Endometrium (tissue), 2 donors: ENCODE measurements at regions not wholly inside any gene's neighbourhood (a gene's known extent, or its start where the extent isn't known, plus 50 kb on each side); places are given as distances from the start of the nearest gene placed in this dataset.
"Not testable (repeated sequence)": the region's sequence is repeated elsewhere in the genome, so short reads cannot be mapped to it uniquely, and the experiment has no call there.

Experiments used
- FAIRE-seq: peaks from 2 replicates; lab custom pipeline; 2012; peaks lifted over from hg19 to GRCh38; lab: Jason Lieb, UNC
- donor health status: control.
- donor health status: control.

DNA sequence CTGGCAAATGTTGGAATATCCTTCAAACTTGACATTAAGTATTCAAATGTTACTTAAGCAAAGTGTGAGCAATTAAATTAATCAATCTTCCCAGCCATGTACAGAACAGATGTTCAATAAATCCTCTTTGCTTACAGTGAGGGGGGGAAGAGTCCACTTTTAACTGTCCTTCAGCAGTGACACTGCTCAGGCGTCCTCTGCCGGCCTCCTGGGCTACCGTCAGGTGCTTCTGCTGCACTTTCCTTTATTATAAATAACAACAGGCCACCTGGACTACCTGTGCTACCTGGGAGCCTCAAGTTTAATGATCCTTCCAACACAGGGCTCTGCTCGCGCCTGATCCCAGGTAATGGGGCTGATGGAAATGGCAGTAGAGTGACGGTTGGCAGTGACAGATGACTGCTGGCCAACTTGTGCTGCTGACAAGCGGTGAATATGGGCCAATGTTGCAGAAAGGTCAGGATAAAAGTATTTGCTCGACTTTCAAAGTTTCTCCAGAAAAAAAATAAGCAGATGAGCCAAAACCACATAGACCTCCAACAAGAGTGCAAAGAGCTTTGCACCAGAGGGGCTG, 460.0 kb upstream of the ZNF507 start:
- FAIRE-seq = no peak

DNA sequence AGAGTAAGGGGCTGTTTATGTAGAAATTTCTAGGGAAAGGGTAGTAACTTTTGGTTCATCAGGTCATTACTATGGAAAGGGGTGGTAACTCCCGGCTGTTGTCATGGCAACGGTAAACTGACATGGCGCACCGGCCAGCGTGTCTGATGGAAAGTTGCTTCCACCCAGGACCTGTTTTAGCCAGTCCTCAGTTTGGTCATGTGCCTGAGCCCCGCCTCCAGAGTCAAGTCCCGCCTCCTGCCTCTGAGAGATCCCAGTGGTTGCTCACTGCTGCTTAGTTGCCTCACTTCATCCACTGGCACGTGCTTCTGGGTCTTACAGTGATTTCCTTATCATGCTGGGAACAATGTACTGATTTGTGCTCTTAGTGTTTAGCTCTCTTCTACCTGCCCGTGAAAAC, 455.2 kb upstream of the ZNF507 start:
- no peak for FAIRE-seq

DNA sequence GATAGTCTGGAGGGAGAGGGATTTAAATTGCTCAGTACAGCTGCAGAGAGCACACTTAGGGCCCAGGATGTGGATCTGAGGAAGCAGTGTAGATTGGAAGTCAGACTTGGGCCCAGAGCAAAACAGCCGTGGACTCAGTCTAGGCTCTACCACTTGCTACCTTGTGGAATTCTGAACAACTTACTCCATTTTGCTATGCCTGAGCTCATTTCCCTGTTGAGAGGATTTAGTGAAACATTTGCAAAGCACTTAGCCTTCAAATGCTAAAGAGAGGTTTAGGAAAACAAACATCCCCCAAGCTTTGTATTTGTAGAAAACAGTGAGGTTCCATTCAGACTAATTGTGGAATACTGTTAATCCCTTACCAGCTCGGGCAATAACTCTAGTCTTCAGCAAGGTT, 453.4 kb upstream of the ZNF507 start:
- no peak for FAIRE-seq

DNA sequence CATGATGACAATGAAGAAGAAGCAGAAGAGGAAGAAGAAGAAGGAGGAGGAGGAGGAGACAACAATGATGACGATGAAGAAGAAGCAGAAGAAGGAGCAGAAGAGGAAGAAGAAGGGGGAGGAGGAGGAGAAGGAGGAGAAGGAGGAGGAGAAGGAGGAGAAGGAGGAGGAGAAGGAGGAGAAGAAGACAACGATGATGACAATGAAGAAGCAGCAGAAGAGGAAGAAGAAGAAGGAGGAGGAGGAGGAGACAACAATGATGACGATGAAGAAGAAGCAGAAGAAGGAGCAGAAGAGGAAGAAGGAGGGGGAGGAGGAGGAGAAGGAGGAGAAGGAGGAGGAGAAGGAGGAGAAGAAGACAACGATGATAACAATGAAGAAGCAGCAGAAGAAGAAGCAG, 451.9 kb upstream of the ZNF507 start:
- FAIRE-seq = not testable (repeated sequence)

DNA sequence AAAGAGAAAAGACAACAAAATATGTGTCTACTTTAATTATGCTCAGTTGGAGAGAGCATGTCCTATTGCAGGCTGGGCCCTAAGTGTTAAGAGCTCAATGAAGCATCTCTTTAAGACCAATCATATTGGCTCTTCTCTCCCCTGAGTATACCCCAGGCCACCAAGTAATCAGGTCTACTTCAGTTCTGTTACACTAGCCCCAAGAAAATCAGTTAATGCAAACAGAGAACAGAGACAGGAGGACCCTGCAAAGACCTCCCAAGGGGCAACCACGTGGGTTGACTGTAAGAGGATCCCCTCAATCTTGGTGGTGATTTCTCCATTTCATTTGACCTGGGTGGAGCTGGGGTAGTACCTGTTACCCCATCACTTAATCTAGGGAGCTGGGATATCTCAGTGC, 451.0 kb upstream of the ZNF507 start:
- no peak for FAIRE-seq

DNA sequence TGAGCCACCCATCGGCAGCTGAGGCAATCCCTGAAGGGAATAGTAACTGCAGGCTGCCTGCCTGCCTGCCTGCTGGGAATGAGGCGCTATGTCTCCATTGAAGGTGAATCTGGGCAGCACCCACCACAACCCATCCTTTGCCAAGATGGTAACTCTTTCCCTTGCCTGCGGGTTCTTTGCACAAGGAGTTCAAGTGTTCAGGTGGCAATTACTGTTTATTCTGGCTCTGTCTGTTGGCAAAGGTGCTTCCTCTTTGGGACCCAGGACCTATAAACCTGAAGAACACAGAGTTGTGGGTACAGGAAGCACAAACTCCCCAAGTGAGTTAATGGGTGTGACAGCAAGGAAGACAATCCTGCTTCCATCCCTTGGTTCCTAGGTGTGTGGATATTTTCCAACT, 448.1 kb upstream of the ZNF507 start:
- FAIRE-seq = no peak

DNA sequence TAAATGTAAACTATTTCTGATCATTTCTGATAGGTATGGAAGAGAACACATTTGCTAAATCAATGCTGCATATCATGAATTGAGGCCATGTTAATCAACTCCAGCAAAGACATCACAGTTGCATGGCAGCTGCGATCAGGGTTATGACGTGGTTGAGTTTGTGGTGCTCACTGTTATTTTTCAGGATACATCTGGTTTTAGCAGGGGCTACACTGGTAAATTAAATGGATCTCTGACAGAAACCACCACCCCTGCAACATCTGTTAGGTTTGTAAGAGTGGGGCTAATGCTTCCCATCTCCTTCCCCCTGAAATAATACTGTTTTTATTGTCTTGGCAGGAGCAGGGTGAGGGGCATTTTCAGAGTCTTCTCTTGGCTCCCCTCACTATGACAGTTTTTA, 444.4 kb upstream of the ZNF507 start:
- FAIRE-seq = no peak

DNA sequence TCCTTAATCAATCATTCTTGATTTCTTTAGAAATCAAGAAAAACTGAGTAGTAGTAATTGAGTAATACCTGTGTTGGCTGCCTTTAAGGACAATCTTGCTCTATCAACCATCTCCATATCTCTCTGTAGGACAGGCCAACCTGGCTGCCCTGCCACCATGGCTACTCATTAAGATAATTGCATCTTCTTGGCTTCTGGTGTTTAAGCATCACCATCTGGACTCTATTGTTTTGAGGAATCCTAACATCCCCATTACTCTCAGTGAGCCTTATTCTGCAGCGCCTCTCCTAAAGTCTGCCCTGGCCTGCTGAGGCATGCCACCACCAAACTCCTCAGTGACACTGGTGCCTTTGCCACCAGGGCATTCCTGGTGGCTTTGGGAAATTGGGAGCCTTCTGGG, 442.6 kb upstream of the ZNF507 start:
- FAIRE-seq = no peak

DNA sequence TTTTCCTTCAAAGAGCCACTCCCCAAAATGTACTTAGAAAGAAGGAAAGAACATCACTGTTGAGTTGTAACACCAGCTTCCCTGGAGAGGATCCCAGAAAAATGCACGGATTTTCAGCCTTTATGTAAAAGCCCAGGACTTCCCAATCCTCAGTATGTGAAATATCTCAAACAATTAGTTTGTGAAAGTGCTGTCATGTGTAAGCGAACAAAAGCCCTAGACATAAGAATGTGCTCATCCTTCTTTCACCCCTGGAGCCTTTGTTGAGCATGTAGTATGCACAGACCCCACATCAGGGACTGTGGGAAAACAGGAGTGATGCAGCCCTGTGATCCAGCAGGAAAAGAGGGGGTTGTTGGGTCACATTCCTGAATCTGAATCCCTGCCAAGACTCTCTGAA, 441.4 kb upstream of the ZNF507 start:
- FAIRE-seq = no peak

DNA sequence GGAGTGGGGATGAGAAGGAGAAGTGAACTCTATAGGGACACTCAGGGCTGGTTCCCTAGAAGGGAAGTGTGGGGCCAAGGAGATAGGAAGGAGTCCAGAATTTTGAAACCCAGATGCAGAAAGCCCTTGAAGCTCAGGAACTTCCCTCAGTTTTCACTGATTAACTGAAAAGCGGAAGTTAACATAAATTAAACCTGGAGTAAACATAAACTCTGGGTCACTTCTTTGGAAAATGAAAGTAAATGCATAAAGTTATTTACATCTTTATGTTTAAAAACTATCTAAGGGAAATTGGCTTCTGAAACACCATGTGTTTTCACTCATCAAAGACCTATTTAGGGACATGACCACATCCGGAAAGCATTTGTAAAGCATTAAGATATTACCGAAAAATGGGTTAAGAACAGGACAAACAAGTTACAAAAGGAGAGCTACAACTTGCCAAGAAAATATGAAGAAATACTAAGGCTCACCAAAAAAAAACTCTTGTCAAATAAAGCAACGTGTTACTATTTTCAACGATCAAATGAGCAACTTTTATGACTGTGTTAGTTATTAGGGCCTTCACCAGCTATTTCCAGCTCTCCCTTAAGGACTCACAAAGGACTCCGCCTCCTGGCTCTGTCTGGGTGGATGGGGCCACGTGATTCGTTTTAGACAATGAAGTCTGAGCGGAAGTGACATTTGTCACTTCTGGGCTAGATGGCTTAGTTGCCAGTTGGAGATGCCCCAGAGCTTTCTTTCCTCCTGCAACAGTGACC, 439.1 kb upstream of the ZNF507 start:
- peak; percentile 90 for FAIRE-seq

DNA sequence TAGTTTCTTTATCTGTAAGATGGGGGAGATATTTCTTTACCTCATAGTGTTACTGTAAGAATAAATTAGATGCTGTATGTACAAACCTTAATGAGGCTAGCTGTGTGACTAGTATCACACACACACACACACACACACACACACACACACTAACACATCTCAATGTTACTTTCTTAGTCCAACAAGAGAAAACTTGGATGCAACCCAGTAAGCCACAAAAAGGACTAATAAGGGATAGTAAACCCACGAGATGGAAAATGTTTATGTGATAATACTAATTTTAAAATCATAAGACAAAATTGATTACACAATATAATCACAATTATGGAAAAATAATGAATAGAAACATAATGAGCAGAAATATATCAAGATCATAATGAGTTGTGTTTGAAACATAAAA, 437.7 kb upstream of the ZNF507 start:
- FAIRE-seq = peak; percentile 21

DNA sequence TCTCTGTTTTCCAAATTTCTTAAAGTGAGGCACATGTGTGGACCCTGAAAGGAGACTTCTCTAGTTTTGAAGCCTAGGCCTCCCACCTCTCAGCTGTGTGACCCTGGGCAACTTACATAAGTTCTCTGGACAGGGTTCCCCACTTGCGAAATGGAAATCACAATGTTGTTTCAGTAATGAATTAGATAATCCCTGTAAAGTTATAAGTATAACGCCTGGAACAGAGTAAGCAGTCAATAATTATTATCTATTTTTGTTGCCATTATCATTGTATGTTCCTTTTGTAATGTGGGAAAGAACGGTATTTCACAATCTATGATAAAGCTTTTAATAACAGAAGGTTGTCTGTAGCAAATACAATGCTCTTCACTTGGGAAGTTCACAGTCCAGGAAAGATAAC, 437.3 kb upstream of the ZNF507 start:
- no peak for FAIRE-seq

DNA sequence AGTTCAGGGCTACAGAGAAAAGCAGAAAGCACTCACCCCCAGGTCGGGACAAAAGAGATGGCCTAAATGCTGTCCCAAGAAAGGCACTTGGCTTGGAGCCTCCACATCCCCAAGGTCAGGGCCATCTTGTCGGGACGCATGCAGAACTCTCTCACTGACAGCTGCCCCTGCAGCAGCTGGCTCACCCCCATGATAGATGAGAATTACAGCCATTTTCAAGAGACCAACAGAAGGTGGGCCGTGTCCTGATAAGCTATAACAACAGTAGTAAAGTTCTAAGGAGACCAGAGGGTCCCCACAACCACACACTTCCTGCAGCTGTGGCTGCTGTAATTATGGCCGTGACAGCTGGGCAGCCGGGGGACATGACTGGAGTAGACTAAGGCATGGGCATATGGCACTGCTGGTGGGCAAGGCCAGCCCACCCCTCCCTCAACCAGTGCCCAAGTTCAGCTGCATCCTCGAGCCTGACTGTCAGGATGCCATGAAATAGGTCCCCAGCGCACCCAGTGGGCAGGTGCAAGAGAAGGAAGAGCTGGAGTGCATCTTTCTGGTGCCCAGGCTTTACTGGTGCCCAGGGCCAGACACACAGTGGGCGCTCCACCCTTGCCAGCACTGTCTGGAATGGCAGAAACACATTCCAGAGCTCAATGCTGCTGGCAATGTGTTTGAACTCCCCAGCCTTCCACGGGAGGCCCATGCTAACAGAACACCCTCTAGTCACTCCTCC, 436.7 kb upstream of the ZNF507 start:
- no peak for FAIRE-seq

DNA sequence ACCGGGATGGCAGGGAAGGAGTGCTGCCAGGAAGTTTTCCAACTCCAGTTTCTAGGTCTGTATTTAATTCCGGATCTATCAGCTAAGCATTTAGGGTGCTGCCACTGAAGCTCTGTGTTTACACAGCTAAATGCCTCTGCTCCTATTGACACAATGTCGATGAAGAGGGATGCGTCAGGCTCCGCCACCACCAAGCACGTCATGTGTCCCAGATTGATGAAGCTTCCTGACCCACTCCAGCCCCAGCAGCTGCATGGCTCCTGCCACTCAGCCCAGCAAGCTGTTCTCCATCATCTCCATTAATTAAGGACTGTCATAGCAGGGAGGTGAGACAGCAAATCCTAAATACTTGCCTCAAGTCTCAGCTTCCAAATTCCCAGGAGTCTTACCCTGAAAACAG, 435.2 kb upstream of the ZNF507 start:
- FAIRE-seq = no peak

DNA sequence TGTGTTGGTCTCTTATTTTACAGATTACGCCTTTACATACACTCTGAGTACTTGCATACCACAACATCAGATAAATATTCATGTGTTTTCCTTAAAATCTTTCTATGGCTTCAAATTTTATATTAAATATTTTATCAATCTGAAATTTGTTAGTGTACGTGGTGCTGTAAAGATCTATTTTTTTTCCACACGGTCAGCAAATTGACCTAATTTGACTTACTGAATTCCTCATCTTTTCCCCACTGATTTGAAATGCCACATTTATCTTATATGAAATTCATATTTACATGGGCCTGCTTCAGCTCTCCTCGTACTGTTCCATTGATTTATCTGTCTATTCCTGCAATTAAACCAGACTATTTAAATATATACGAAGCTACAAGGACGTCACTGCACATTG, 433.8 kb upstream of the ZNF507 start:
- FAIRE-seq = no peak

DNA sequence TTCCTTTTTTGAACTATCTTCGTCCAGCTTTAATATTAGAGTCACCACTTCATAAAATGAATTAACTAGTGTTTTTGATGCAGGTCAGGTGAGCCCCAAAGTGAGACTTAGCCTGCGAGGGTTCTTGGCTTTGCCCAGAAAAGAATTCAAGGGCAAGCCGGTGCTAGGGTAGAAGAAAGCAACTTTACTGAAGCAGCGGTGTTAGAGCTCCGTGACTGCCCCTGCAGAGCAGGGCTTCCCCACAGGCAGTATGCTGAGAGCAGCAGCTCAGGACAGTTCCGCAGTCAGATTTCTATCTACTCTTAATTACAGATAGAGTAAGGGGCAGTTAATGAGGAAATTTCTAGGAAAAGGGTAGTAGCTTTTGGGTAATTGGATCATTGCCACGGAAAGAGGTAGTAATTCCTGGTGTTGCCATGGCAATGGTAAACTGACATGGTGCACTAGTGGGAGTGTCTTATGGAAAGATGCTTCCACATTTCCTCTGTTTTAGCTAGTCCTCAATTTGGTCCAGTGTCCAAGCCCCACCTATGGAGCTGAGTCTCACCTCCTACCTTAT, 432.2 kb upstream of the ZNF507 start:
- FAIRE-seq = no peak

DNA sequence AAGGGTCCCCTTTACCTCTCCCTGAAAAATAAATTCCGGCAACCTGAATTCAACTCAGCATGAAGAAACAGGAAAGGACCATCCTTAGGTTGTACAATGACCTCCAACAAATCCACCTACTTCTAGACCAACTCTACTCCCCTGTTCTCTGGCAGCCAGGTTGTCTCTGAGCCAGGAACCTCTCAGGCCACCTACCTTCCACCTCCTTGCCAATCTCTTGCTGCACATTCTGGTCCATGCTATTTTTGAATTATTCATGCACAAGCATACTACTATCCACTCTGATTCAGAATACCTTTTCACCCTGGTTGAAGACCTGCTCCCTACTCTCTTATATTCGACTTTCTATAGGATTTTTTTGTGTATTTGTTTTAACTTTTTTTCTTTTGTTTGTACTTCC, 415.0 kb upstream of the ZNF507 start:
- no peak for FAIRE-seq

DNA sequence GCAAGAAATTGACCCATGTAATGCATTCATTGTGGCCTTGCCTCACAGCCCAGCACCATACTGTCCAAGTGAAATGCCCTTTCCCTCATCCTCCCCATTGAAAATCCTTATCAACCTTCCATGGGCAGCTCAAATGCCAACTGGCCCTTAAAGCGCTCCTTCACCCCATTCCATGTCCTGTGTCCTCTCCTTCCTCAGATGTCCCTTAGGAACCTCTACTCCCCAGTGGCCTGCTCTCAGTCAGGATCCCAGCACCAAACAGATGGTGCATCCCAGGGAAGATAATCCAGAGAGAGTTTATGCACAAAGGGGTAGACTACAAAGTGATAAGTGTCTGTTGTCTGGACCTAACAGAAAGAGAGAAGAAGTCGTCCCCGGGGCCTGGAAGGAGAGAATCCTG, 407.4 kb upstream of the ZNF507 start:
- no peak for FAIRE-seq

DNA sequence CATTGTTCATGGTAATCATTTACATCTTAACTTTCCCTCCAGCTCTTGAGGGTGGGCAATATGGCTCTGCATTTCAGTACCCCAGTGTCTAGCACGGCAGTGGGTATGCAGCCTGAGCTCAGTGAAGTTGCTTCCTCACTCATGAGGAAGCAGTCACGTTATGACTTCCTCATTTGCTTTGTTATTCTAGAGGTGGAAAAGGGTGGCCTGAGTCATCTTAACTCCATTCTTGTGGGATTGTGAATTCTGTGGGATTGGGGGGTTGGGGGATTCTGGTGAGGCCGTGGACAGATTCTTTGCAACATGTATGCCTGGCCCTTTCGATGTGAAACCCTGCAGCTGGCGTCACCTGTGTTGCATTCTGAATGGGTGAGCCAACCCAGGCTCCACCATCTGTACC, 406.7 kb upstream of the ZNF507 start:
- FAIRE-seq = no peak

DNA sequence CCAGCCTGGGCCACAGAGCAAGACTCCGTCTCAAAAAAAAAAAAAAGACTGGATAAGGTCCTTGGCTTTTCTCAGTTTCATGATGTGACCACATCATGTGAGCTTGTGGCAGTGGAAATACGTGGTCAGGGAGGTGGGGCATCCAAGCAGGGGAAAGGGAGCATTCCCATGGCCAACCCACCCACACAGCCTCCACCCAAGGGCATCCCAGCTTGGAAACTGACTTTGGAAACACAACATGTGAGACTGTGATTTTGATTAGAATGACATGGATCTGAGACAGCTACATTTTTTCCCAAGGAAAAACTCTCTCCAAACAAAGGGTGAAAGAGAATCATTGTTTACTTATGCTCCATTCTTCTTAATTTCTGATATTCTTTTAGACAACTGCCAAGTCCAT, 405.0 kb upstream of the ZNF507 start:
- no peak for FAIRE-seq

DNA sequence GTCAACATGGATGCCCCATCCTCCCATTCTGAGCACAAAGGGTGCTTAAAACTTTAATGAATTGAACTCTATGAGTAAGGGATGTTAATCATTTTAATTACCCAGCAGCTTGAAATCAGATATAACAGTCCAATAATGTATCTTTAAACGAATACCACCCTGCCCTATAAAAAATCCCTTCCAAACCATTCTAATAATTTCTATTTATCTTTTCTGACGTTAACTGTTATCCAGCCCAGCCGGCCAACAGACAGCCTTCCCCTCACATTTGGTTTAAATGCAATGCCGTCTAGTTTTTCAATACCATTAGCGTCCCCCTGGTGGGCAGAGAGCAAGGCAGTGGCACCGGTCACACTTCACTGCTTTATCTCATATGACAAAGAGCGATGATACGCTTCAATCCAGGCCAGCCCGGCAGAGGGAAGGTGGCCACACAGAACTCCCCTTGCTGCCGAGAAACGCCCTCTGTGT, 402.2 kb upstream of the ZNF507 start:
- FAIRE-seq = no peak

DNA sequence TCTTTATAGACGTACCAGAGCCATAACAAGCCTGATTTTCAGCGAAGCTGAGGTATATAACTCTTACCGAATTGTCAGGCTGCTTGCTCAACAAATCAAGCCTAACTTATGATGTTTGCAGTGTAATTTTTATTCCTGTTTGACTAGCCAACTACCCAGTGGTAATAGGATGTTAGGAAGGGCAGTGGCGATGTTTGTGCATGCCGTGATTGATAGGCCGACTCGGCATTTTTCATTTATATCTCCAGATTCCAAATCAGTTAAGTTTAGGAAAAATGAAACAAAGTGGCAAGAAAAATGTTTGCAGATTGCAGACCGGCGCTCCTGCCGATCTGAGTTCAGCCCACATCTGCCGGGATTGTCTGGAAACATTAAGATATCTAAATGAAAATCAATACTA, 401.6 kb upstream of the ZNF507 start:
- no peak for FAIRE-seq

DNA sequence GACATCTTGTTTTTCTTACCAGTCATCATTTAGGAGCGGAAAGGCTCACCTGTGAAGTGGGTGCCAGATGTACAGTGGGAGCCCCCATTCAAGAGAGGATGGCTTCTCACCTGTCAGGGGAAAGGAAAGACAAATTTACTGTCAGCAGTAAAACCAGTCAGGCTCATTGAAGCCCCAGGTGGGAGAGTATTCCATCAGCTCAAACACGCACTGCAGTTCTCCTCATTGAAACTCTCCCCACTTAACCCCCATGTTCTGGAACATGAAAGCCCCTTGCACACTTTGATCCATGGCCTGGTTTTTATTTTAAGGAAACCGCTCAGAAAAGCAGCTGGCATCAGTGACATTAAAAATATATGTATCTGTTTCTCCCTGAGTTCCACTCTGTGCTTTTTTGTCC, 401.1 kb upstream of the ZNF507 start:
- no peak for FAIRE-seq
